Keratinocyte (primary cell): ENCODE measurements at regions not wholly inside any gene's neighbourhood (a gene's known extent, or its start where the extent isn't known, plus 50 kb on each side); places are given as distances from the start of the nearest gene placed in this dataset.

Source experiments
- EZH2 ChIP-seq: IDR thresholded peaks from one replicate; pipeline ENCODE4 v1.6.1; 2012; ENCODE audit warnings: inconsistent platforms, mild to moderate bottlenecking, low read length, moderate library complexity
- TF ChIP-seq, protein P1 (sequence below), 3 experiments: IDR thresholded peaks in 1 of 3; conservative IDR thresholded peaks in 1 of 3; optimal IDR thresholded peaks in 1 of 3; 2 replicates in 2 of 3; 3 replicates in 1 of 3; pipeline versions ENCODE3 to v1.5.1; 2011; ENCODE audit warnings: low read length in 3 of 3, mild to moderate bottlenecking in 3 of 3, moderate library complexity in 2 of 3, control low read depth in 1 of 3, inconsistent platforms in 1 of 3; ENCODE audit not compliant: insufficient read depth in 2 of 3; ENCODE audit errors: extremely low read depth in 1 of 3

DNA sequence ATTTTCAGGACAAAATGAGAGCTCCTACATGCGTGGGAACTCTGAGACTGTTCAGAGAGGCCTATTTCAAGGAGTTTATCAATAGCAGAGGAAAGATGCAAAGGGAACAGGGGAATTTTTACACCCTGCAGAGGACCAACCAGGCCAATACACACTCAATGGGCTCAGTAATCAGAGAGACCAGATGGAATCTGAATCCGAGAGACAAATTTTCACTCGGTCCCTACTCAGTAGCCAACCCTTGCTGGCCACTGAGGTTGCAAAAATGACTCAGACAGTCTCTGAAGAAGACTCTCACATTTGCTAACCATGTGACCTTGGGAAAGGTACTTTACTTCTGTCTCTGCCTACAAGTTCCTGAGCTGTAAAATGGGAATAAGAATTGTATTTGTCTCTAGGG, 479.4 kb downstream of the CDK5RAP2 start:
- TF ChIP-seq, protein P1, sequence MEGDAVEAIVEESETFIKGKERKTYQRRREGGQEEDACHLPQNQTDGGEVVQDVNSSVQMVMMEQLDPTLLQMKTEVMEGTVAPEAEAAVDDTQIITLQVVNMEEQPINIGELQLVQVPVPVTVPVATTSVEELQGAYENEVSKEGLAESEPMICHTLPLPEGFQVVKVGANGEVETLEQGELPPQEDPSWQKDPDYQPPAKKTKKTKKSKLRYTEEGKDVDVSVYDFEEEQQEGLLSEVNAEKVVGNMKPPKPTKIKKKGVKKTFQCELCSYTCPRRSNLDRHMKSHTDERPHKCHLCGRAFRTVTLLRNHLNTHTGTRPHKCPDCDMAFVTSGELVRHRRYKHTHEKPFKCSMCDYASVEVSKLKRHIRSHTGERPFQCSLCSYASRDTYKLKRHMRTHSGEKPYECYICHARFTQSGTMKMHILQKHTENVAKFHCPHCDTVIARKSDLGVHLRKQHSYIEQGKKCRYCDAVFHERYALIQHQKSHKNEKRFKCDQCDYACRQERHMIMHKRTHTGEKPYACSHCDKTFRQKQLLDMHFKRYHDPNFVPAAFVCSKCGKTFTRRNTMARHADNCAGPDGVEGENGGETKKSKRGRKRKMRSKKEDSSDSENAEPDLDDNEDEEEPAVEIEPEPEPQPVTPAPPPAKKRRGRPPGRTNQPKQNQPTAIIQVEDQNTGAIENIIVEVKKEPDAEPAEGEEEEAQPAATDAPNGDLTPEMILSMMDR (optimal IDR thresholded peaks at IDR 0.05 in 1 of 3, IDR thresholded peaks at IDR 0.05 in 1 of 3, conservative IDR thresholded peaks at IDR 0.05 in 1 of 3; ENCODE audit: extremely low read depth in 1 of 3, insufficient read depth in 2 of 3, low read length in 3 of 3) = no peak
- no peak for TF ChIP-seq EZH2
